H1 (cell line): ENCODE measurements at regions not wholly inside any gene's neighbourhood (a gene's known extent, or its start where the extent isn't known, plus 50 kb on each side); places are given as distances from the start of the nearest gene placed in this dataset.

ENCODE experiments used
- BACH1 ChIP-seq: IDR thresholded peaks from 2 replicates; pipeline ENCODE4 v1.6.1; 2012; ENCODE audit warnings: low read length, improper control_type of control experiment
- CHD7 ChIP-seq: fragments of 300-600 bp; sonication (generic); IDR thresholded peaks from 2 replicates; pipeline ENCODE4 v1.7.1; 2012; ENCODE audit warnings: low read length, moderate library complexity, mild to moderate bottlenecking, inconsistent platforms; ENCODE audit not compliant: insufficient replicate concordance
- CTBP2 ChIP-seq: IDR thresholded peaks from 2 replicates; pipeline ENCODE4 v1.7.0; 2011; ENCODE audit warnings: borderline replicate concordance, mild to moderate bottlenecking, moderate library complexity, mixed read lengths, low read length; ENCODE audit not compliant: insufficient read depth, insufficient read length
- CTCF ChIP-seq, 3 experiments: IDR thresholded peaks; 1 replicate in 2 of 3; 2 replicates in 1 of 3; pipeline versions ENCODE4 v1.5.1 to v1.6.1; 2011; ENCODE audit warnings: low read length in 3 of 3, mild to moderate bottlenecking in 3 of 3, inconsistent platforms in 2 of 3, low read depth in 1 of 3, moderate library complexity in 1 of 3; ENCODE audit not compliant: insufficient read depth in 1 of 3; ENCODE audit errors: control extremely low read depth in 1 of 3
- EZH2 ChIP-seq: fragments of 200-600 bp; sonication (generic); IDR thresholded peaks from 2 replicates; pipeline ENCODE4 v1.7.1; 2012; ENCODE audit warnings: low read depth, mild to moderate bottlenecking, moderate library complexity, low read length, inconsistent platforms; ENCODE audit not compliant: severe bottlenecking
- HDAC2 ChIP-seq, 2 experiments: fragments of 300-600 bp in 1 of 2; sonication (generic) in 1 of 2; IDR thresholded peaks; 2 replicates each; pipeline ENCODE4 v1.6.1; 2011 to 2012; ENCODE audit warnings: low read depth in 2 of 2, low read length in 2 of 2, mild to moderate bottlenecking in 2 of 2, moderate library complexity in 2 of 2, borderline replicate concordance in 1 of 2, inconsistent platforms in 1 of 2
- HDAC6 ChIP-seq: IDR thresholded peaks from one replicate; pipeline ENCODE4 v1.7.1; 2012; ENCODE audit warnings: low read depth, mild to moderate bottlenecking, inconsistent platforms, low read length, moderate library complexity
- NANOG ChIP-seq: IDR thresholded peaks from 2 replicates; pipeline ENCODE4 v1.6.1; 2011; ENCODE audit warnings: low read length, low read depth, mild to moderate bottlenecking, inconsistent platforms; ENCODE audit not compliant: insufficient read depth, poor library complexity, severe bottlenecking
- POLR2A ChIP-seq, 2 experiments: IDR thresholded peaks; 1 replicate in 1 of 2; 2 replicates in 1 of 2; pipeline ENCODE4 v1.6.1; 2011; ENCODE audit warnings: low read depth in 2 of 2, low read length in 2 of 2, mild to moderate bottlenecking in 2 of 2; ENCODE audit errors: control extremely low read depth in 1 of 2
- POLR2AphosphoS5 ChIP-seq: IDR thresholded peaks from 2 replicates; pipeline ENCODE4 v1.6.1; 2011; ENCODE audit warnings: low read depth, low read length
- SUZ12 ChIP-seq: fragments of 200-600 bp; sonication (generic); IDR thresholded peaks from 2 replicates; pipeline ENCODE4 v1.6.1; 2012; ENCODE audit warnings: mild to moderate bottlenecking, inconsistent platforms, low read length, moderate library complexity, mixed read lengths
- USF2 ChIP-seq: IDR thresholded peaks from 2 replicates; pipeline ENCODE4 v1.6.1; 2011; ENCODE audit warnings: low read length, improper control_type of control experiment
- YY1 ChIP-seq: IDR thresholded peaks from 2 replicates; pipeline ENCODE4 v1.6.1; 2011; ENCODE audit warnings: low read depth, mild to moderate bottlenecking, low read length

- TF ChIP-seq YY1 (no peak), CTCF (IDR thresholded peaks at IDR 0.05; ENCODE audit: control extremely low read depth in 1 of 3, insufficient read depth in 1 of 3, low read depth in 1 of 3, low read length in 3 of 3) (no peak), CTBP2 (no peak), BACH1 (no peak), SUZ12 (no peak), POLR2A (IDR thresholded peaks at IDR 0.05; ENCODE audit: control extremely low read depth in 1 of 2, low read depth in 2 of 2, low read length in 2 of 2) (no peak), USF2 (no peak), EZH2 (no peak), POLR2AphosphoS5 (no peak), NANOG (no peak), HDAC6 (no peak), HDAC2 (IDR thresholded peaks at IDR 0.05; ENCODE audit: borderline replicate concordance in 1 of 2, low read depth in 2 of 2, low read length in 2 of 2) (no peak), CHD7 (no peak)
These were observed 198.6 kb upstream of the BCL6 start for GRCh38 chr3:187943677-187944389.
